Activated naive CD8-positive, alpha-beta T cell treated with anti-CD3 and anti-CD28 coated beads, Interleukin-2, amount 50 U/mL, for 24 hours (primary cell): ENCODE measurements at regions not wholly inside any gene's neighbourhood (a gene's known extent, or its start where the extent isn't known, plus 50 kb on each side); places are given as distances from the start of the nearest gene placed in this dataset.

Experiments used
- ATAC-seq: fragments of 150-1000 bp; cut with Tn5 transposase; one replicate; pipeline ENCODE4 v1.10.0; 2021
- DNase-seq: peaks from one replicate; pipeline ENCODE4 v3.0.0; 2021
- H3K27ac Mint-ChIP-seq: one replicate; pipeline ENCODE4 v1.8.0; 2021; ENCODE audit warnings: mild to moderate bottlenecking, mixed read lengths
- H3K27me3 Mint-ChIP-seq: one replicate; pipeline ENCODE4 v1.8.0; 2021; ENCODE audit warnings: mixed read lengths
- H3K36me3 Mint-ChIP-seq: one replicate; pipeline ENCODE4 v1.8.0; 2021; ENCODE audit warnings: low read depth, mixed read lengths
- H3K4me1 Mint-ChIP-seq: one replicate; pipeline ENCODE4 v1.8.0; 2021; ENCODE audit warnings: mixed read lengths
- H3K4me3 Mint-ChIP-seq: one replicate; pipeline ENCODE4 v1.8.0; 2021; ENCODE audit warnings: mild to moderate bottlenecking, moderate library complexity, mixed read lengths
- H3K9me3 Mint-ChIP-seq: one replicate; pipeline ENCODE4 v1.8.0; 2021; ENCODE audit warnings: mixed read lengths

- peaks cover 6% of the 10 kb centered on the region for H3K27me3 Mint-ChIP-seq
- H3K9me3 Mint-ChIP-seq, result no peaks in the 10 kb centered on the region
- H3K36me3 Mint-ChIP-seq, result no peaks in the 10 kb centered on the region
- H3K4me3 Mint-ChIP-seq, result no peak overlapping the region
- no peak for DNase-seq
- no peak overlapping the region for H3K27ac Mint-ChIP-seq
- ATAC-seq, result no peak
- no peaks in the 10 kb centered on the region for H3K4me1 Mint-ChIP-seq
Measured at GRCh38 chr9:27701016-27701415, 127.7 kb upstream of the C9orf72 start.

- Mint-ChIP-seq H3K9me3 (no peaks in the 10 kb centered on the region), H3K27me3 (peaks cover 6% of the 10 kb centered on the region), H3K4me3 (no peak overlapping the region), H3K27ac (no peak overlapping the region), H3K4me1 (no peaks in the 10 kb centered on the region), H3K36me3 (no peaks in the 10 kb centered on the region)
- no peak for ATAC-seq
- no peak for DNase-seq
Measured at GRCh38 chr9:27701587-27701986, 128.3 kb upstream of the C9orf72 start.

GRCh38 chr9:27703216-27703980, 130.1 kb upstream of the C9orf72 start:
- no peaks in the 10 kb centered on the region for H3K4me1 Mint-ChIP-seq
- no peaks in the 10 kb centered on the region for H3K36me3 Mint-ChIP-seq
- DNase-seq, result no peak
- no peak for ATAC-seq
- no peak overlapping the region for H3K27ac Mint-ChIP-seq
- H3K4me3 Mint-ChIP-seq, result no peak overlapping the region
- peaks cover 2% of the 10 kb centered on the region for H3K27me3 Mint-ChIP-seq
- H3K9me3 Mint-ChIP-seq, result peaks cover 3% of the 10 kb centered on the region

- Mint-ChIP-seq H3K27me3 (peaks cover 9% of the 10 kb centered on the region), H3K9me3 (peaks cover 7% of the 10 kb centered on the region), H3K27ac (no peak overlapping the region), H3K4me1 (no peaks in the 10 kb centered on the region), H3K4me3 (no peak overlapping the region), H3K36me3 (no peaks in the 10 kb centered on the region)
- DNase-seq (no peak), ATAC-seq (no peak)
Measured at GRCh38 chr9:27711241-27711640, 138.0 kb upstream of the C9orf72 start.

GRCh38 chr9:27712806-27713205, 139.5 kb upstream of the C9orf72 start:
- no peaks in the 10 kb centered on the region for H3K36me3 Mint-ChIP-seq
- H3K27ac Mint-ChIP-seq, result no peak overlapping the region
- no peaks in the 10 kb centered on the region for H3K4me1 Mint-ChIP-seq
- ATAC-seq (no peak), DNase-seq (no peak)
- H3K4me3 Mint-ChIP-seq, result no peak overlapping the region
- peaks cover 11% of the 10 kb centered on the region for H3K27me3 Mint-ChIP-seq
- peaks cover 4% of the 10 kb centered on the region for H3K9me3 Mint-ChIP-seq

- peaks cover 11% of the 10 kb centered on the region for H3K27me3 Mint-ChIP-seq
- no peaks in the 10 kb centered on the region for H3K4me1 Mint-ChIP-seq
- H3K36me3 Mint-ChIP-seq, result no peaks in the 10 kb centered on the region
- no peak for DNase-seq
- no peak overlapping the region for H3K4me3 Mint-ChIP-seq
- H3K9me3 Mint-ChIP-seq, result peaks cover 4% of the 10 kb centered on the region
- no peak for ATAC-seq
- H3K27ac Mint-ChIP-seq, result no peak overlapping the region
Measured at GRCh38 chr9:27714388-27714787, 141.1 kb upstream of the C9orf72 start.

GRCh38 chr9:27715651-27716050, 142.4 kb upstream of the C9orf72 start:
- Mint-ChIP-seq H3K9me3 (no peaks in the 10 kb centered on the region), H3K27me3 (peaks cover 11% of the 10 kb centered on the region), H3K4me1 (no peaks in the 10 kb centered on the region), H3K36me3 (no peaks in the 10 kb centered on the region), H3K4me3 (no peak overlapping the region), H3K27ac (no peak overlapping the region)
- ATAC-seq, result no peak
- DNase-seq, result no peak

GRCh38 chr9:27717991-27718390, 144.7 kb upstream of the C9orf72 start:
- ATAC-seq (no peak), DNase-seq (no peak)
- Mint-ChIP-seq H3K27me3 (peaks cover 8% of the 10 kb centered on the region), H3K4me3 (no peak overlapping the region), H3K27ac (no peak overlapping the region), H3K4me1 (no peaks in the 10 kb centered on the region), H3K36me3 (no peaks in the 10 kb centered on the region), H3K9me3 (no peaks in the 10 kb centered on the region)

GRCh38 chr9:27719711-27720110, 146.4 kb upstream of the C9orf72 start:
- Mint-ChIP-seq H3K4me1 (no peaks in the 10 kb centered on the region), H3K27me3 (peaks cover 12% of the 10 kb centered on the region), H3K36me3 (no peaks in the 10 kb centered on the region), H3K4me3 (no peak overlapping the region), H3K27ac (no peak overlapping the region), H3K9me3 (no peaks in the 10 kb centered on the region)
- ATAC-seq (no peak), DNase-seq (no peak)

GRCh38 chr9:27722866-27723265, 149.6 kb upstream of the C9orf72 start:
- DNase-seq, result no peak
- no peak overlapping the region for H3K27ac Mint-ChIP-seq
- H3K27me3 Mint-ChIP-seq, result peaks cover 8% of the 10 kb centered on the region
- no peak overlapping the region for H3K4me3 Mint-ChIP-seq
- H3K36me3 Mint-ChIP-seq, result no peaks in the 10 kb centered on the region
- ATAC-seq, result no peak
- no peaks in the 10 kb centered on the region for H3K9me3 Mint-ChIP-seq
- H3K4me1 Mint-ChIP-seq, result peaks cover 2% of the 10 kb centered on the region

GRCh38 chr9:27726244-27727081, 153.2 kb upstream of the C9orf72 start:
- no peak overlapping the region for H3K27ac Mint-ChIP-seq
- no peak overlapping the region for H3K4me3 Mint-ChIP-seq
- peak; percentile 56 for DNase-seq
- peaks cover 2% of the 10 kb centered on the region for H3K4me1 Mint-ChIP-seq
- H3K36me3 Mint-ChIP-seq, result no peaks in the 10 kb centered on the region
- H3K27me3 Mint-ChIP-seq, result peaks cover 9% of the 10 kb centered on the region
- ATAC-seq, result peak; percentile 46
- H3K9me3 Mint-ChIP-seq, result no peaks in the 10 kb centered on the region

GRCh38 chr9:27732494-27732893, 159.2 kb upstream of the C9orf72 start:
- H3K9me3 Mint-ChIP-seq, result peaks cover 15% of the 10 kb centered on the region
- peak; percentile 75 for ATAC-seq
- no peak overlapping the region for H3K4me3 Mint-ChIP-seq
- H3K4me1 Mint-ChIP-seq, result peaks cover 21% of the 10 kb centered on the region
- no peak overlapping the region for H3K27ac Mint-ChIP-seq
- no peak for DNase-seq
- no peaks in the 10 kb centered on the region for H3K36me3 Mint-ChIP-seq
- peaks cover 8% of the 10 kb centered on the region for H3K27me3 Mint-ChIP-seq

GRCh38 chr9:27743490-27743889, 170.2 kb upstream of the C9orf72 start:
- H3K27me3 Mint-ChIP-seq, result peaks cover 6% of the 10 kb centered on the region
- DNase-seq (no peak), ATAC-seq (no peak)
- H3K4me1 Mint-ChIP-seq, result no peaks in the 10 kb centered on the region
- H3K36me3 Mint-ChIP-seq, result no peaks in the 10 kb centered on the region
- H3K9me3 Mint-ChIP-seq, result peaks cover 11% of the 10 kb centered on the region
- no peak overlapping the region for H3K27ac Mint-ChIP-seq
- H3K4me3 Mint-ChIP-seq, result no peak overlapping the region

- Mint-ChIP-seq H3K27me3 (peaks cover 8% of the 10 kb centered on the region), H3K9me3 (no peaks in the 10 kb centered on the region)
- DNase-seq, result no peak
Measured at GRCh38 chr9:27747450-27747849, 174.2 kb upstream of the C9orf72 start.

GRCh38 chr9:27749838-27750237, 176.6 kb upstream of the C9orf72 start:
- Mint-ChIP-seq H3K4me3 (no peak overlapping the region), H3K36me3 (no peaks in the 10 kb centered on the region), H3K27ac (no peak overlapping the region), H3K4me1 (no peaks in the 10 kb centered on the region), H3K9me3 (no peaks in the 10 kb centered on the region), H3K27me3 (peaks cover 8% of the 10 kb centered on the region)
- ATAC-seq, result no peak
- DNase-seq, result no peak

More at GRCh38 chr9:27747450-27747849, 174.2 kb upstream of the C9orf72 start:
- Mint-ChIP-seq H3K27ac (no peak overlapping the region), H3K4me3 (no peak overlapping the region), H3K36me3 (no peaks in the 10 kb centered on the region), H3K4me1 (no peaks in the 10 kb centered on the region)
- ATAC-seq, result no peak
